ENCODE measurements at regions not wholly inside any gene's neighbourhood (a gene's known extent, or its start where the extent isn't known, plus 50 kb on each side); places are given as distances from the start of the nearest gene placed in this dataset.

DNA sequence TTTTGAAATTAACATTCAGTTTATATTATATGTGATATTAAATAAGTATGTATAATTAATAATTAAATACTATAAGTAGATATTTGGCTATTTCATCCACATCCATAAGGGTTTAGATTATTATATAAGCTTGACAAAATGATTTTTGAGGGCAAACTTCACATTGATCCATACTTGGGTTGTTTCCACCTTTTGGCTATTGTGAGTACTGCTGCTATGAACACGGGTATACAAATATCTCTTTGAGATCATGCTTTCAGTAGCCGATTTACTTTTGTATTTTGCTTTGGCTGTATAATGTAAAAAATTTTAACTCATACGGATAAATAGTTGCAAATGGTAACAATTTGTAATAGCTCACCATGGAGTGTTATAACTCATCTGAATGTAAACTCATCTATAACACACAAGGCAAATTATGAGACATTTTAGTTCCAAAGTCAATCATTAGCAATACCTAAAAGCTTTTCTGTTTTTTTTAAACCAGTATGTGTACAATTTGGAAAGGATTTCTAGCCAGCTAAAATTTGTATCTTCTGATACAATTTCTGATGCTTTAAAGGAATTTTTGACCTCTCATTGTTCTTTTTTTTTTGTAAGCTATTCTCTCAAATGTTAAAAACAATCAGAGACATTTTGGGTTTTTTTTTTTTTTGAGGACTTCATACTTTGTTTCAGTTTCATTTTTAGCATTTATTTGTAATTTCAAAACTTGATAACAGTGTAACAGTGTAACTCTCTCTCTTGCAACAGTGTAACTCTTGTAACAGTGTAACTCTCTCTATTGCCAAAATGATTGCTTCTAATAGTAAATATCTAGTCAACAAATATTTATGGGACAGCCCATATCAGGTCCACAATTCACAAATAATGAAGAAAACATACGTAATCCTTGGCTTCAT lies 51.8 kb upstream of the ARX start:
- DNase-seq (ENCODE audit: low read depth) = no peak
- TF ChIP-seq, protein P1, sequence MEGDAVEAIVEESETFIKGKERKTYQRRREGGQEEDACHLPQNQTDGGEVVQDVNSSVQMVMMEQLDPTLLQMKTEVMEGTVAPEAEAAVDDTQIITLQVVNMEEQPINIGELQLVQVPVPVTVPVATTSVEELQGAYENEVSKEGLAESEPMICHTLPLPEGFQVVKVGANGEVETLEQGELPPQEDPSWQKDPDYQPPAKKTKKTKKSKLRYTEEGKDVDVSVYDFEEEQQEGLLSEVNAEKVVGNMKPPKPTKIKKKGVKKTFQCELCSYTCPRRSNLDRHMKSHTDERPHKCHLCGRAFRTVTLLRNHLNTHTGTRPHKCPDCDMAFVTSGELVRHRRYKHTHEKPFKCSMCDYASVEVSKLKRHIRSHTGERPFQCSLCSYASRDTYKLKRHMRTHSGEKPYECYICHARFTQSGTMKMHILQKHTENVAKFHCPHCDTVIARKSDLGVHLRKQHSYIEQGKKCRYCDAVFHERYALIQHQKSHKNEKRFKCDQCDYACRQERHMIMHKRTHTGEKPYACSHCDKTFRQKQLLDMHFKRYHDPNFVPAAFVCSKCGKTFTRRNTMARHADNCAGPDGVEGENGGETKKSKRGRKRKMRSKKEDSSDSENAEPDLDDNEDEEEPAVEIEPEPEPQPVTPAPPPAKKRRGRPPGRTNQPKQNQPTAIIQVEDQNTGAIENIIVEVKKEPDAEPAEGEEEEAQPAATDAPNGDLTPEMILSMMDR (IDR thresholded peaks at IDR 0.05; ENCODE audit: low read depth, low read length, missing control alignments) = no peak
- H3K4me3 ChIP-seq (ENCODE audit: low read depth, low read length) = no peak overlapping the region
- in situ Hi-C loops (cut with HindIII; ENCODE audit: low sequenced_read_pairs) = no loop called here

DNA sequence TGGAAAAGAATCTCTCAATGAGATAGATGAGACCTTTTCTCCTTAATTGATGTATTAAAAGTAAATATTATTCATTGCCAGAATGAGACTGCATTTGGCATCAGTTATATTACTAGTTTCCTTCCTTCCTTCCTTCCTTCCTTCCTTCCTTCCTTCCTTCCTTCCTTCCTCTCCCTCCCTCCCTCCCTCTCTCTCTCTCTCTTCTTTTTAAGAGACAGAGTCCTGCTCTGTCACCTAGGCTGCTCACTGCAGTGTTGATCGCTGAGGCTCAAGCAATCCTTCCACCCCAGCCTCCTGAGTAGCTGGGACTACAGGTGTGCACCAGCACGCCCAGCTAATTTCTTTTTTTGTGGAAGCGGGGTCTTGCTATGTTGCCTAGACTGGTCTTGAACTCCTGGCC lies 50.4 kb upstream of the ARX start:
- no peak overlapping the region for H3K4me3 ChIP-seq (ENCODE audit: low read depth, low read length)
- in situ Hi-C loops (cut with HindIII; ENCODE audit: low sequenced_read_pairs) = no loop called here
- TF ChIP-seq, protein P1 (IDR thresholded peaks at IDR 0.05; ENCODE audit: low read depth, low read length, missing control alignments) = no peak
- no peak for DNase-seq (ENCODE audit: low read depth)

Data from astrocyte of the cerebellum (primary cell).